ENCODE measurements at regions not wholly inside any gene's neighbourhood (a gene's known extent, or its start where the extent isn't known, plus 50 kb on each side); places are given as distances from the start of the nearest gene placed in this dataset.

DNA sequence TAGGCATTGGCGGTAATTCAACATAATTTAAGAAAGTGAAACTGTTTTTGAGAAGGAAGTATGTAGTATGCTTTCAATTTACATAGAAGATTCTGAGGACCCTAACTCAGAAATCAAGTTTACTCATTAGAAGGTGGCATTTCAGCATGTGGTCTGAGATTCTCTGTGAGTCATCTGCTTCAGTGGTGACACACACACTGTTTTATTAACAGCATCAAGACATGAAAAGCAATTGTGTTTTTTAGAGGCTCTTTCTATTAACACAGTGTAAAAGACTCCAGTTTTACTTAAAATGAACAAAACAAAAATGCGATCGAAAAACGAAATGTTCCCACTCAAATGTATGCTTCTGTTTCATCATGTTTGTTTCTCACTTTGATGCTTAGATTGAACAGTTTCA, 802.1 kb upstream of the SLITRK6 start:
- Mint-ChIP-seq H3K9me3 (no peaks in the 10 kb centered on the region), H3K27ac (no peak overlapping the region), H3K27me3 (ENCODE audit: insufficient read depth) (no peaks in the 10 kb centered on the region), H3K4me3 (no peak overlapping the region), H3K36me3 (ENCODE audit: low read depth) (no peaks in the 10 kb centered on the region), H3K4me1 (no peaks in the 10 kb centered on the region)
- no peak for DNase-seq
- Histone ChIP-seq H3K4me1 (ENCODE audit: control insufficient read depth, insufficient read depth, low read length) (no peaks in the 10 kb centered on the region), H3K27ac (ENCODE audit: low read depth, low read length) (no peak overlapping the region), H3K9ac (ENCODE audit: extremely low read depth, low read length, poor library complexity, severe bottlenecking) (no peak overlapping the region), H3K9me3 (ENCODE audit: control insufficient read depth, low read length) (no peaks in the 10 kb centered on the region), H3K36me3 (ENCODE audit: control insufficient read depth, insufficient read depth, low read length) (no peaks in the 10 kb centered on the region), H3K27me3 (ENCODE audit: control insufficient read depth, insufficient read depth, low read length, poor library complexity, severe bottlenecking) (no peaks in the 10 kb centered on the region), H3K4me3 (ENCODE audit: low read length) (no peak overlapping the region)
- TF ChIP-seq, protein P1, sequence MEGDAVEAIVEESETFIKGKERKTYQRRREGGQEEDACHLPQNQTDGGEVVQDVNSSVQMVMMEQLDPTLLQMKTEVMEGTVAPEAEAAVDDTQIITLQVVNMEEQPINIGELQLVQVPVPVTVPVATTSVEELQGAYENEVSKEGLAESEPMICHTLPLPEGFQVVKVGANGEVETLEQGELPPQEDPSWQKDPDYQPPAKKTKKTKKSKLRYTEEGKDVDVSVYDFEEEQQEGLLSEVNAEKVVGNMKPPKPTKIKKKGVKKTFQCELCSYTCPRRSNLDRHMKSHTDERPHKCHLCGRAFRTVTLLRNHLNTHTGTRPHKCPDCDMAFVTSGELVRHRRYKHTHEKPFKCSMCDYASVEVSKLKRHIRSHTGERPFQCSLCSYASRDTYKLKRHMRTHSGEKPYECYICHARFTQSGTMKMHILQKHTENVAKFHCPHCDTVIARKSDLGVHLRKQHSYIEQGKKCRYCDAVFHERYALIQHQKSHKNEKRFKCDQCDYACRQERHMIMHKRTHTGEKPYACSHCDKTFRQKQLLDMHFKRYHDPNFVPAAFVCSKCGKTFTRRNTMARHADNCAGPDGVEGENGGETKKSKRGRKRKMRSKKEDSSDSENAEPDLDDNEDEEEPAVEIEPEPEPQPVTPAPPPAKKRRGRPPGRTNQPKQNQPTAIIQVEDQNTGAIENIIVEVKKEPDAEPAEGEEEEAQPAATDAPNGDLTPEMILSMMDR (conservative IDR thresholded peaks at IDR 0.05), result no peak
- 94 to 100% methylated on average over 3 to 4 of the region's 4 CpGs for WGBS, 2 experiments (ENCODE audit: insufficient coverage in 1 of 2, insufficient read length in 1 of 2)

DNA sequence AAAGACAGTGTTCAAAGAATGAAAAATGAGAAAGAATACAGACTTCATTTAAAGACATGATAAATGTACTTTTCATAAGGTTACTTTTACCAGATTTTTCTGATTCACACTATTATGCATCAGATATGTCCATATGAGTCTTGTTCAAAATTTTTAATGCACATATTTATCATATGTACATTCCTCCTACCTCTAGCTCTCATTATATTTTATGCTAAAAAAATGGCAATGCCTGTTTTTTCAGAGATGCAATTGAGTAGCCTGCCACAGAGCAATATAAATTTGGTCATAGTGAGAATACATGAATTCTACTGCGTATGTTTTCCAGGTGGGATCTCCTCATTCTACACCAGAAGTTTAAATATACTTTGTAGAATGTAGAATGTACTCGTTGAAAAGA, 807.0 kb upstream of the SLITRK6 start:
- Histone ChIP-seq H3K4me3 (ENCODE audit: low read length) (no peak overlapping the region), H3K9me3 (ENCODE audit: control insufficient read depth, low read length) (no peaks in the 10 kb centered on the region), H3K27me3 (ENCODE audit: control insufficient read depth, insufficient read depth, low read length, poor library complexity, severe bottlenecking) (no peaks in the 10 kb centered on the region), H3K27ac (ENCODE audit: low read depth, low read length) (no peak overlapping the region), H3K4me1 (ENCODE audit: control insufficient read depth, insufficient read depth, low read length) (no peaks in the 10 kb centered on the region), H3K36me3 (ENCODE audit: control insufficient read depth, insufficient read depth, low read length) (no peaks in the 10 kb centered on the region), H3K9ac (ENCODE audit: extremely low read depth, low read length, poor library complexity, severe bottlenecking) (no peak overlapping the region)
- no peaks in the 10 kb centered on the region for H3K9me3 Mint-ChIP-seq
- no peak overlapping the region for H3K27ac Mint-ChIP-seq
- no peaks in the 10 kb centered on the region for H3K36me3 Mint-ChIP-seq (ENCODE audit: low read depth)
- H3K27me3 Mint-ChIP-seq (ENCODE audit: insufficient read depth), result no peaks in the 10 kb centered on the region
- DNase-seq, result no peak
- TF ChIP-seq, protein P1 (conservative IDR thresholded peaks at IDR 0.05), result no peak
- no peaks in the 10 kb centered on the region for H3K4me1 Mint-ChIP-seq
- H3K4me3 Mint-ChIP-seq, result no peak overlapping the region
- WGBS, 2 experiments (ENCODE audit: insufficient coverage in 1 of 2, insufficient read length in 1 of 2), result 80 to 90% methylated on average over 1 of the region's 2 CpGs

GRCh38 chr13:86608701-86609100, 809.5 kb upstream of the SLITRK6 start:
- H3K4me1 ChIP-seq (ENCODE audit: control insufficient read depth, insufficient read depth, low read length), result no peaks in the 10 kb centered on the region
- no peak overlapping the region for H3K27ac Mint-ChIP-seq
- DNase-seq, result no peak
- no peaks in the 10 kb centered on the region for H3K36me3 Mint-ChIP-seq (ENCODE audit: low read depth)
- H3K9ac ChIP-seq (ENCODE audit: extremely low read depth, low read length, poor library complexity, severe bottlenecking), result no peak overlapping the region
- H3K9me3 Mint-ChIP-seq, result no peaks in the 10 kb centered on the region
- no peaks in the 10 kb centered on the region for H3K27me3 ChIP-seq (ENCODE audit: control insufficient read depth, insufficient read depth, low read length, poor library complexity, severe bottlenecking)
- H3K27ac ChIP-seq (ENCODE audit: low read depth, low read length), result no peak overlapping the region
- TF ChIP-seq, protein P1 (conservative IDR thresholded peaks at IDR 0.05), result peak; percentile 33
- H3K9me3 ChIP-seq (ENCODE audit: control insufficient read depth, low read length), result no peaks in the 10 kb centered on the region
- no peak overlapping the region for H3K4me3 Mint-ChIP-seq
- H3K27me3 Mint-ChIP-seq (ENCODE audit: insufficient read depth), result no peaks in the 10 kb centered on the region
- no peaks in the 10 kb centered on the region for H3K36me3 ChIP-seq (ENCODE audit: control insufficient read depth, insufficient read depth, low read length)
- no peak overlapping the region for H3K4me3 ChIP-seq (ENCODE audit: low read length)
- H3K4me1 Mint-ChIP-seq, result no peaks in the 10 kb centered on the region
- WGBS, 2 experiments (ENCODE audit: insufficient coverage in 1 of 2, insufficient read length in 1 of 2), result 94% methylated on average over 2 of the region's 2 CpGs; no CpG with 5 or more reads in 1 of the 2 experiments

All from endodermal cell (in vitro differentiated cells).